Kidney (tissue), 13 donors: ENCODE measurements at regions not wholly inside any gene's neighbourhood (a gene's known extent, or its start where the extent isn't known, plus 50 kb on each side); places are given as distances from the start of the nearest gene placed in this dataset.

Experiments
- DNase-seq, 5 donors: peaks; one replicate each; pipeline ENCODE4 v3.0.0-alpha.2; 2013 to 2020
- FAIRE-seq: peaks from 2 replicates; lab custom pipeline; 2012; peaks lifted over from hg19 to GRCh38; lab: Jason Lieb, UNC
- H3K27ac ChIP-seq, 2 donors: one replicate each; pipeline ENCODE4 v1.7.0; 2013; ENCODE audit warnings: low read depth in 2 of 2, low read length in 2 of 2, inconsistent platforms in 1 of 2
- H3K27me3 ChIP-seq: one replicate; pipeline ENCODE4 v1.7.1; 2013; ENCODE audit warnings: low read length, inconsistent platforms; ENCODE audit not compliant: control insufficient read depth, insufficient read depth
- H3K36me3 ChIP-seq, 3 donors: one replicate each; pipeline versions ENCODE4 v1.7.0 to v1.7.1; 2013; ENCODE audit warnings: low read length in 3 of 3, control low read depth in 1 of 3, inconsistent platforms in 1 of 3; ENCODE audit not compliant: insufficient read depth in 3 of 3, control insufficient read depth in 2 of 3
- H3K4me1 ChIP-seq, 3 donors: one replicate each; pipeline versions ENCODE4 v1.7.0 to v1.7.1; 2013; ENCODE audit warnings: low read length in 3 of 3, inconsistent platforms in 1 of 3, low read depth in 1 of 3; ENCODE audit not compliant: control insufficient read depth in 2 of 3, insufficient read depth in 2 of 3
- H3K4me3 ChIP-seq, 3 donors: one replicate each; pipeline versions ENCODE4 v1.7.0 to v1.8.1; 2013; ENCODE audit warnings: low read length in 3 of 3, control low read depth in 1 of 3, inconsistent platforms in 1 of 3
- H3K9ac ChIP-seq, 3 donors: one replicate each; pipeline versions ENCODE4 v1.7.0 to v1.7.1; 2013; ENCODE audit warnings: low read length in 3 of 3, control low read depth in 1 of 3, inconsistent platforms in 1 of 3
- H3K9me3 ChIP-seq, 3 donors: one replicate each; pipeline versions ENCODE4 v1.7.0 to v1.7.1; 2013; ENCODE audit warnings: low read length in 3 of 3, control low read depth in 1 of 3, inconsistent platforms in 1 of 3; ENCODE audit not compliant: control insufficient read depth in 2 of 3, insufficient read depth in 1 of 3
- CTCF ChIP-seq: IDR thresholded peaks from 3 replicates; pipeline ENCODE4 v1.5.1; 2012; ENCODE audit warnings: mild to moderate bottlenecking, moderate library complexity, borderline replicate concordance; ENCODE audit not compliant: insufficient read depth; ENCODE audit errors: extremely low read depth
- intact Hi-C: fragments of 100-400 bp; cut with DNase I; formaldehyde crosslinking; loops from one replicate; pipeline ENCODE4 v1.11.1; 2022
- donor health status: control.
- donor health status: control.
- donor health status: control.
- donor health status: control.
- donor health status: control.
- donor health status: DM: yes; HTN: yes; CAD: no.
- donor health status: Normal renal cell carcinoma (clear cell type).

GRCh38 chr3:43816372-43816771 lies 125.6 kb downstream of the ABHD5 start:
- H3K4me1 ChIP-seq = no peaks in the 10 kb centered on the region
- no peak for TF ChIP-seq CTCF
- H3K9ac ChIP-seq = no peak overlapping the region
- FAIRE-seq (no peak), DNase-seq (no peak)
- intact Hi-C loops = no loop called here
- H3K36me3 ChIP-seq = no peaks in the 10 kb centered on the region
- no peak overlapping the region for H3K27ac ChIP-seq
- no peaks in the 10 kb centered on the region for H3K9me3 ChIP-seq
- H3K27me3 ChIP-seq = no peaks in the 10 kb centered on the region
- H3K4me3 ChIP-seq = no peak overlapping the region

GRCh38 chr3:43817064-43817463 lies 126.3 kb downstream of the ABHD5 start:
- Histone ChIP-seq H3K9ac (no peak overlapping the region), H3K9me3 (no peaks in the 10 kb centered on the region), H3K36me3 (no peaks in the 10 kb centered on the region), H3K27ac (no peak overlapping the region), H3K4me3 (no peak overlapping the region), H3K4me1 (no peaks in the 10 kb centered on the region), H3K27me3 (no peaks in the 10 kb centered on the region)
- intact Hi-C loops = no loop called here
- FAIRE-seq (no peak), DNase-seq (peak in 1 of 5 donors; percentile 26)
- no peak for TF ChIP-seq CTCF

GRCh38 chr3:43817825-43818224 lies 127.1 kb downstream of the ABHD5 start:
- no peak for FAIRE-seq
- no peaks in the 10 kb centered on the region for H3K9me3 ChIP-seq
- H3K4me1 ChIP-seq = no peaks in the 10 kb centered on the region
- no peak for TF ChIP-seq CTCF
- H3K27me3 ChIP-seq = no peaks in the 10 kb centered on the region
- H3K4me3 ChIP-seq = no peak overlapping the region
- intact Hi-C loops = no loop called here
- H3K27ac ChIP-seq = no peak overlapping the region
- no peak for DNase-seq
- H3K9ac ChIP-seq = no peak overlapping the region
- no peaks in the 10 kb centered on the region for H3K36me3 ChIP-seq

- FAIRE-seq = no peak
- H3K4me1 ChIP-seq = no peaks in the 10 kb centered on the region
- no peak overlapping the region for H3K9ac ChIP-seq
- H3K27me3 ChIP-seq = no peaks in the 10 kb centered on the region
- no peak for TF ChIP-seq CTCF
- no peak overlapping the region for H3K4me3 ChIP-seq
- intact Hi-C loops = no loop called here
- H3K27ac ChIP-seq = no peak overlapping the region
- no peaks in the 10 kb centered on the region for H3K9me3 ChIP-seq
- DNase-seq = no peak
- H3K36me3 ChIP-seq = no peaks in the 10 kb centered on the region
These were observed 127.5 kb downstream of the ABHD5 start for GRCh38 chr3:43818229-43818628.
